Head of caudate nucleus (tissue), 42 donors: ENCODE measurements at regions not wholly inside any gene's neighbourhood (a gene's known extent, or its start where the extent isn't known, plus 50 kb on each side); places are given as distances from the start of the nearest gene placed in this dataset.

Source experiments
- DNase-seq, 42 donors: peaks; one replicate each; pipeline versions ENCODE4 v3.0.0 to v3.0.0-alpha.2; 2020 to 2021; ENCODE audit warnings: mixed read lengths in 7 of 42
- intact Hi-C: fragments of 100-400 bp; cut with DNase I; formaldehyde crosslinking; loops from one replicate; pipeline ENCODE4 v1.15.0; 2022

DNA sequence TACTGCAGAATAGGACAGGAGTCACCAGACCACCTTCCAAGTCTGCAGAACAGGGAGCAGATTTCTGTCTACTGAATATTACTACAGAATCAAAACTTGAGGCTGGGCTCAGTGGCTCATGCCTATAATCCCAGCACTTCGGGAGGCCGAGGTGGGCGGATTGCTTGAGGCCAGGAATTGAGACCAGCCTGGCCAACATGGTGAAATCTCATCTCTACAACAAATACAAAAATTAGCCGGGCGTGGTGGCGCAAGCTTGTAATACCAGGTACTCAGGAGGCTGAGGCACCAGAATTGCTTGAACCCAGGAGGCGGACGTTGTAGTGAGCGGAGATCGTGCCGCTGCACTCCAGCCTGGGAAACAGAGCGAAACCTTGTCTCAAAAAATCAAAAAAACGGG is 710.8 kb upstream of the WWC1 start:
- no peak for DNase-seq
- intact Hi-C loops: no loop called here

DNA sequence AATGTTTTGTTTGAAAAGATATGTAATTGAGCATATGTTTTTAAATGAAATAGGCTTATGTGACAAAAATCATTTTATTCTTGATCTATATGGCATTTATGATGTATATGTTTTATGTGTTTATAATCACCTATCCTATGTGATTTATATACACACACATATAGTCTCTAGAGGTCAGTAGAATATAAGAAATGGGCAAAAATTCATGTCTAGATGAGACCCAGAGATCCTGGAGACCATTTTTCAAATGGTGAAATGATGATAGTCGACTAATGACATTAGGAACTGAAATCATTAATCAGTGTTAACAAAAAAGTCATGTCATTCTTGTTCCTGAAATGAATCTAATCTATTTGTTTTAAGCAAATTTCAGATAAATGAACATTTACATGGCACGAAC is 709.2 kb upstream of the WWC1 start:
- intact Hi-C loops: no loop called here
- DNase-seq: no peak

DNA sequence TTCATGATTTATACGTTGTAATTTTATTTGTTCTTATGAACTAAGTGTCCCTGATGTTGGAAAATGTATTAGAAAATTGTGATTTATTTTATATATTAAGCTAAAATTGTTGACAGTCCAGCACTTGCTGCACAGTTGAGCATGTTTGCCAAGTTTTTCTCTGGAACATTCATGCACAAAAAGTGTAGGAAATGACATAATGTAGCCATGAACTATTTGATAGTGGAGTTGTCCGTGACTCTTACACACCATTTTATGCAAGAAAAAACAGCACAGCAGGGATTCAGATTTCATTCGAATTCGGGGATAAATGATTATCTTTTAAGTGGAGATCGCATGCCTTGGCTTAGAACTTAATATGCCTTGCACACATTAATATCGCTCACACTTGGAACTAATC is 708.6 kb upstream of the WWC1 start:
- DNase-seq: no peak

DNA sequence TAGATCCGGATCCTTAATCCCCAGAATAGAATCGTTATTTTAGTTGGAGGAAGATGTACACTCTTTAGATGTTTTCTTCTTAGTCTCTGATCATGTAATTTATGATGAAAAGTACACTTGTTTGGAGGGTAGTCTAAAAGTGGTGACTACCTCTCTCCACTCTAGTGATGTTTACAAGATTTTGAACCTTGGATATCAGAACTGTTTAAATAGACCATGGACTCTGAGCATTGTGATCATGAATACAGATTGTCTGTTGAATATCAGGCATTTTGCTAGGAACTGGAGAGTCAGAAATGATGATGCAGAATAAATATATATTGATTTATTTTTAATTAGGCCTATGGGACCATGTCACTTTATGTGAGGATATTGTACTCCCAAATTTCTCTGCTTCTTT is 706.3 kb upstream of the WWC1 start:
- intact Hi-C loops: no loop called here

More for the DNA sequence above, 708.6 kb upstream of the WWC1 start:
- intact Hi-C loops: no loop called here

DNA sequence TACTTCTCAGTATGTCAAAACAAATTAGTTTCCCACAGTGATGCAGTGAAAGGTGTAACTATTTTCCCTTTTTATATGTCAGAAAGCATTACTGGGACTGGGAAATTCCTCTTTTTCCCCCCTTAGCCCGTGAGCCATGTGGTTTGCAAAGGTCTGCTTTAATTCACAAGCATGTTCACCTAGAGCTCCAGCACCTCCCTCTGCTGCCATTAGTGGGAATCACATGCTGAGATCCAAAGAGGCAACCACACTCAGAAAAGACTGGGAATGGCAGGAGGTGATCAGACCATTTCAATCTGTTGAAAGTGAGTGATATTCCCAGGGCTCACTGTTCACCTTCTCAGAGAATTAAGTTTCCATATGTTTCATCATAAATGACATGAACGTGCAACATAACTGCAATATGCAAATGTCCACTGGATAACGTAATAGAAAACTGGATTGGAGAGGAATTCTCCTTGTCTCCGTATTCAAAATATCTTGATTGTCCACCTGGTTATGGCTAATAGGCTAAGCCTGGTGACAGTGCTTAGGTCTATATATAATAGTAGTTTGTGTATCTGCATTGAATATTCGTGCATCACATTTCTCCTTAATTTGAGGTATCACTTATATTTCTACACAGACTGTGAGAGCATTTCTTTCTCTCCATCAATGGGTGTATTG is 703.5 kb upstream of the WWC1 start:
- DNase-seq: peak in 3 of 42 donors; percentile 16 to 20 (median 18)
- intact Hi-C loops: no loop called here

More for the DNA sequence above, 706.3 kb upstream of the WWC1 start:
- DNase-seq: no peak

DNA sequence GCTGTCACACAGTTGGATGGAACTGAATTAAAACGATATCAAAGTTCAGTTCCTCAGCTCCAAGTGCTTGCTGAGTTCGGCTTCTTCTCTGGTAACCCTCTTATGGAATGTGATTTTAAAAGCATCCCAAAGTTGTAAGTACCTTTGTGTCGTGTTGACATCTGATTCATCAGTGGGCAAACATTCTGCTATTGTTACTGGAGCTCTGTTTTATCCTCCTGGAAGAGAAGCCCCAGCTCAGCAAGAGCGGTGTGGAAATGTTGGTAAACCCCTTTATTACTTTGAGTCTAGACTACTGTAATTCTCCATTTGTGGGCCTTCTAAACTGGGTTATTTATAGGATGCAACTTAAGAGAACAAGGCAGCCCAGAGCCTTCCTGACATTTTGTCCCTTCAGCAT is 699.3 kb upstream of the WWC1 start:
- intact Hi-C loops: no loop called here

DNA sequence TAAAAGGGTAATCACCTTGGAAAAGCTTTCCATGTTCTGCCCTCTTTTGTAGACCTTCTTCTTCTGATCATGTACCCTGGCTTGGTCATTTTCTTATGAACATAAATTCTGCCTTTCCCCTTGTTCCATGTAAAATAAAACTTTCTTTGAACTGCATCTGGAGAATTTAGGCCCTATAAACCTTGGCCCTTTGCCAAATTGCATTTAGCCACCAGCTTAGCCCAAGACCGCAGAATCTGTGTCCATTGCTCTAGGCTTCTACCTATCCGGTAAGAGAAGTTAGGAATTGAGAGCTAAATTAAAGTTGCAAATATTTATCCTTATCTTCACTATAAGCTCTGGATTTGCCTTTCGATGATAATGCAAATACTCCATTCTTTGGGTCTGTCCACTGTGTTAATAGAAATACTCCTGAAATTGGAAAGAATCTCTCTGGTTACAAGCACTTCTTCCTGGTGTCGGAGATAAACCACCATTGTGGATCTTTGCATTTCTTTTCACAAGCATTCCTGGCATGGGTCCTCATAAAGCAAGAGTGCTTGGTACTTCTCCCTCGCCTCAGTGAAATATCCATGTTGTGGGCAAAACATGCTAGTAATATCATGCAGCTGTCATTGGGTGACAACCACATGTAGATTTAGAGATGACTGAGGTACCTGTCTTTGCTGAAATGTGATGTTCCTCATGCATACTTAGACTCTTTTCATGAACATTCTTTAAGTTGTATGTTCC is 698.0 kb upstream of the WWC1 start:
- intact Hi-C loops: no loop called here
- no peak for DNase-seq

More for the DNA sequence above, 699.3 kb upstream of the WWC1 start:
- DNase-seq: no peak

DNA sequence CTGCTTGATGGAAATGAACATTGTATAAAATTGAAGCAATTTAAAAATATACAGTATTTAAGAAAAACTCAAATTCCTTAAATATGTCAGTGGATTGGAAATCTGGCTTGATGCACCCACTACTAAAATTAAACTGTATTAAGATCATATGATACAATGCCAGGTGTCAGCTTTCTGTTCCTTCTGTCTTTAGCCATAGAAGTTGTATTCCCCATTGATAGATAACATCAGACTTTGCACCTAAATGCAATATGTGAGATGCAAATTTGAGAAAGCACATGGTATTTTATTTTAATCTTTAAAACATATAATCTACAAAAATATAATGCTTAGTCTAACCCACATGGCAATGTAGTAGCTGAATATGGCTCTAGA is 697.4 kb upstream of the WWC1 start:
- no peak for DNase-seq
- intact Hi-C loops: no loop called here

DNA sequence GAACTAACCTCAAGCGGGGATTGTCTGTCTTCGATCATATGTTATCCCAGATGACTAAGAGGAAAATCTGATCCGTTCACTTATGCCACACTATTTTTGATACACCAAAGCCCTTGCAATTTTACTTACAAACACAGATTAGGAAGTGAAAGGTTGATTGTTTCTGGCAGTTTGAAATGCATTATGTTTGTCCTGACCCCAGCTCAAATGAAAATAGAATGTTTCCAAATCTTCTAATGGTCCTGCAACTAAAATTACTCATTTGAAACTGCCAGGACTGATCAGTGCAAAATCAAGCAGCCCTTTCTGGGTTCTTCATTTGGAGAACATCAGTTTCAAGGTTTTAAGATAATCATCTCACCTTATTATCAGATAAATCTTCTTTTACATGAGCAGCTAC is 696.7 kb upstream of the WWC1 start:
- DNase-seq: no peak
- intact Hi-C loops: no loop called here

DNA sequence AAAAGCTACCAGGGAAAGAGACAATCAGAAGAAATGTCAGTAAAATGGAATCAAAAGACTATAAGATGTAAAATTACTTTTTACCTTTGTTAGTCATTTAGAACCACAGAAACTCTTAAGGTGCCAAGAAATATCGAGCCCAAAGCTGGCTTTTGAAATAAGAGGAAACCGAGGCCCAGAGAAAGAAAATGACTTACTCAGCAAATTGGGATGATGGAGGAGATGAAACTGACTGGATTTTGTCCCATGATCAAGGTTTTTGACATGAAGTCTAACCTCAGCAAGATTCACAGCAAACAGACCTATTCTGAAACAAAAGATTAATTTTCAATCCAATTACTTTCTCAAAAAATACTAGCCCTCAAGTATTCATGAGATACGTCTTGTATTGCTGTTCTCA is 696.2 kb upstream of the WWC1 start:
- no peak for DNase-seq
- intact Hi-C loops: no loop called here

DNA sequence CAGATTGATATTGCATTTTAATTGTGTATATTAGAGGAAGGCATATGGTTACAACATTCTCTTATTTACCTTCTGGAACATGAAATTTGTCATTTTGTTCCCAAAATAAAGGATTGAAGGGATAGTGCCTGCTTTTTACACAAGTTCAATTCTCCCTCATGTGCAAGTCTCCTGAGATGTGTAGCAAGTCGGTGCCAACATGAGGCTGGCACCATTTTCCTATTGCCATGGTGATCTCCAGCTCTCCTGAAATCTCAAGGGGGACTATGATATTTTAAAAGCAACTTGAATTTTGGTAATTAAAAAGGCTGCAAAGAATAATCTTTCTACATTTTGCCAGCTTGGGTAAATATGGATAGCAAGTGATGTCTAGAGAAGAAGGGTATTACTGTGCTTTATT is 693.3 kb upstream of the WWC1 start:
- DNase-seq: no peak
- intact Hi-C loops: no loop called here

DNA sequence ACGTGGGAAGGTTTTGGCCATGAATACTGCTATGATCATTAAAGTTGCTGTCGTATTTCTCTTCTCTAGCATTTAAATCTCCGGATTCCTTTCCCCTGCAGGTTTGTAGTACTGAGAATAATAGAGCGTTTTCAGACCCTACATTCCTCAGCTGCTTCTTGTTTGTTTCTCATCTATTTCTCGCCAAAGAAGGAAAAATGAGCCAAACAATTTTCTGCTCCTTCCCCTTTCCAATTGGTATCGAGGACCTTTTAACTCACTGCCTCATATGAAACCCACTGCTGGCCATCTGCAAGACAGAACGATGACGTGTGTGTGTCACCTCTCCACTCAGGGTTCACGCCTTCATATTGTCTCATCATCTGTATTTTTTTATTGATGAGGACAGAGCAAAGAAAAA is 689.4 kb upstream of the WWC1 start:
- no peak for DNase-seq
- intact Hi-C loops: no loop called here

DNA sequence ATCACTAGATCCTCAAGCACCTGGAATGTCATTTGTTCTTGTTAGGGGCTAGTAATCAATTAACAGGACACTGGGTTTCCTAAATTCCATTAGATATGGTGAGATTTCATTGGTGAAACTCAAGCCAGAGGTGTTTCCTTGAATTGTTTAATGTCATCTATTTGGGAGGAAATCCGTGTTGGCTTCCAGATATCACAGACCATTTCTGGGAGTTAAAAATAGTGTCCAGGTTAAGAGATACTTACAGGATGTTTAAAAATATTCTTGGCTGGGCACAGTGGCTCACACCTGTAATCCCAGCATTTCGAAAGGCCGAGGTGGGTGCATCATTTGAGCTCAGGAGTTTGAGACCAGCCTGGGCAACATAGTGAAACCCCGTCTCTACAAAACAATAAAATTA is 688.3 kb upstream of the WWC1 start:
- intact Hi-C loops: no loop called here
- DNase-seq: no peak

DNA sequence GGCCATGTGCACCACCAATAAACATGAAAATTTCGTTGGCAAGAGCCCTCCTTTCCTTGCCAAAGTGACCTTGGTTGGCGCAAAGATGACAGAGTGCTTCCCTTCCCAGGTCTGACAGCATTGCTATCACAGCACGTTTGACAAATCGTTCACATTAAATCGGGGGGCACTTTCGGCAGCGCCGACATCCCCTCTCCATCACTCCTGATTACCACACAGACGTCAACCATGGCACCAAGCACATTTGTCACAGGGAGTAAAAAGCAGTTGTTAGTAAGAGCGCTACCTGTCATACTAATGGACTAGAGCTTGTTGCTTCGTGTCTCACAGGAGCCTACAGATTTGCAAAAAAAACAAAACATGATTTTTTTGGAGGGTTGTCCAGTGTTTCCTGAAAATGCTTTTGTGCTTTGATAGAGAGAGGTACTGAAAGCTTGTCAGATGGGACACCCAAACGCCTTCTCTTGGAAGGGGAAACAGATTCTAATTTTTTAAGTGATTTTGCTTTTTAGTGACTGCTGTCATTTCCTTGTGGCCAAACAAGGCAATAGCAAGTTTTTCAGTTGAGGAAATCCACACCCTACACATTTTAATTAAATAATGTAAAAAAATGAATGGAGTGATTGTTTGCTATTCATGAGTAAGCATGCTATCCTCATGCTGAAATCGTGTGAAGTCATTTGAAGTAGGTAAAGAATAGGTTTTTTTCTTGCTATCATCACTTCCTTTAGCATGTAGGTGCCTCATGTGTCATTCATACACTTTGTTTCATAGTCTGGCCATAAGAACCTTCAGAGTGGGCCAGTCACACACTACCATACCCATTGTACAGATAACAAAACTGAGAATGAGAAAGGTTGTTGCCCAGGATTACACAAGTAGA is 682.8 kb upstream of the WWC1 start:
- intact Hi-C loops: no loop called here
- no peak for DNase-seq

DNA sequence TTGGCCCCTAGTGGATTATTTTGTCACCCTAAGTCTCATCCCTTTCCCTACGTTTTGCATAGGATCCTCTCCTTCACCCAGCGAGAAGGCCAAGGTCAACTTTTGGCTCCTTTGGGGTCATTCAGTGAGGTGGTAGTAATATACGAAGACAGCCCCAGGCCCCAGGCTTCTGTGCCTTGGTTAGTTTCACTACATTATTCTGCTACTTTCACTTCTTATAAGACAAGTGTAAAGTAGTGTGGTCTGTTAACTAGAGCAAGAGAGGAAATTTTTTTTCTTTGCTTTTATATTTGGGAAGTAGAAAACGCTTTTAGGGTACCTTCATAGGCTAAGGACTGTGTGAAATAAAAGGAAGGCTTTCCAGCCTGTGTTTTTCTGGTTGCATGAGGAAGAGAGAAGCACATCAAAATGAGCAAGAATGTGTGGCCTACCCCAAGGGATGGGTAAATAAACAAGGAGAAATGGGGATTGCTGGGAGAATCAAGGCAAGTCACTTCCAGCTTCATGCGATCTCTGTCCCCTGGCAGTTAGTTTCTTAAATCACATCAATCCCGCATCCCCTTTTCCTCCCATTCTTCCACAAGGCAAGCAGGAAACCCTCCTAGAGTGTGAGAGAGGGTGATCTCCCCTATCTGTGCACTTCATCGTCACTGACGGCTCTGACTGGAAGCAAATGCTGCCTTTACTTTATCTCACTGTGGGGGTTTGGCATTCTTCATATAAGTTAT is 677.0 kb upstream of the WWC1 start:
- DNase-seq: no peak
- intact Hi-C loops: no loop called here

DNA sequence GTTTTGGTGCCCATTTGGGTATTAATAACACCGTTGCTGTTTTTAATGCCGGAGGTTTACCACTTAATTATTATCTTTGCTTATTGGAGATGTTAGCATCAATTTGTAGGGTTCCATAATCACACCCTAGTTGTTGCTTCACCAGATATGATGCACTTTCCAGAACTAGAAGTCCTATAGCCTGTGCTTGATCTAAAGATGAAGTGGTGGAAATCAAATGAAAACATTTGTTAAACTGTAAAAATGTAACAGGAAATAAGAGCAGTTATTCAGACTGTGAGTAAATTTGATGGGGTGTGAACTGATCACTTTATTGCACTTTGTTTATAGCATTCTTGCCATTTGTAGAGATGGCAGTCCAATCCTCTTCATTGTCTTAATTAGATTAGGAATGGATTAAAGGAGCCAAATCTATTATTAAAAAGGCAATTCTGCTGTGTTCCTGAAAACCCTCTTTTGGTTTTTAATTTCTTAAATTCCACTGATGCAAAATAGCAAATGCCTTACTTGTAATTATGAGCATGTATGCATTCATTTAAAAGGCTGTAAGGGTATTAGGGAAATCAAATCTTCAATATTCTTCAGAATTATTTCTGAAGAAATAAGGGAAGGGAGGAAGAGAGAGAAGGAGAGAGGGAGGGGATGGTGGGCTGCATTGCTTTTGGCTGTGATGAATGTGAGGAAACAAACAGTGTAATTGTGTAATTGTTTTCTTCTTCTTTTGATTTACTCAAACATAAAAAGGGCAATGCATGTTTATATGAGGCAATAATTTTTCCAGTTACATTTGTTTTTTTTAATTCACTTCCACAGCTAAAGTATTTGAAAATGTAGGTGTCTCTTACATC is 675.2 kb upstream of the WWC1 start:
- intact Hi-C loops: no loop called here

DNA sequence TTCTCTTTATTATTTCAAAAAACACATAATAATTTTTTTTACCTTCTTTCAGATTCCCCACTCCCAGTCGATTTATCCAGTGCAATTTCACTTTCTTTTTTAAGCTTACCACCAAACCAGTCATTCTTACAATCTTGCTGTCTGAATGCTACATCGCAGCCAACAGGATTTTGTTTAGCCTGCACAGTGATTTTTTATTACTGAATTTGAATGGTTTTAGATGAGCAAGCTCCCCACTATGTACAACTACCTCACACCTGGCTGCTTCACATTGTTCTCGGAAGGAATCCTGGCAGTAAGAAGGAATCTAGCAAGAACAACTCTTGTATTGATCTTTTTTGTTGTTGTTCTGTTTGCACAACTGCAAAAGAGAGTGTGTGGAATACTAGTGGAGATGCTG is 668.1 kb upstream of the WWC1 start:
- intact Hi-C loops: no loop called here
- DNase-seq: no peak

More for the DNA sequence above, 675.2 kb upstream of the WWC1 start:
- DNase-seq: no peak

DNA sequence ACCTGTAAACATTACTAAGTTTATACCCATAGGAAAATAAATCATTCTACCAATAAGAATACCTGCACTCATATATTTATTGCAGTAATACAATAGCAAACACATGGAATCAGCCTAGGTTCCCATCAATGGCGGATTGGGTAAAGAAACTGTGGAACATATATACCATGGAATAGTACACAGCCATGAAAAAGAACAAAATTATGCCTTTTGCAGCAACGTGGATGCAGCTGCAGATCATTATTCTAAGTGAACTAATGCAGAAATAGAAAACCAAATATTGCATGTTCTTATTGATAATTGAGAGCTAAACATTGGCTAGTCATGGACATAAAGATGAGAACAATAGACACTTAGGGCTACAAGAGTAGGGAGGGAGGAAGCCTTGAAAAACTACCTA is 667.4 kb upstream of the WWC1 start:
- no peak for DNase-seq
- intact Hi-C loops: no loop called here
